Epithelial cell of proximal tubule (primary cell): ENCODE measurements at regions not wholly inside any gene's neighbourhood (a gene's known extent, or its start where the extent isn't known, plus 50 kb on each side); places are given as distances from the start of the nearest gene placed in this dataset.

ENCODE experiments used
- DNase-seq: peaks from one replicate; pipeline ENCODE4 v3.0.0-alpha.2; 2011; ENCODE audit warnings: low read depth
- H3K4me3 ChIP-seq: 2 replicates; pipeline ENCODE4 v1.5.1; 2011; ENCODE audit warnings: low read depth, mild to moderate bottlenecking, low read length
- TF ChIP-seq, protein P1 (sequence below): conservative IDR thresholded peaks from 2 replicates; pipeline ENCODE4 v1.5.1; 2012; ENCODE audit warnings: low read depth, mild to moderate bottlenecking, low read length

- DNase-seq = no peak
- TF ChIP-seq, protein P1, sequence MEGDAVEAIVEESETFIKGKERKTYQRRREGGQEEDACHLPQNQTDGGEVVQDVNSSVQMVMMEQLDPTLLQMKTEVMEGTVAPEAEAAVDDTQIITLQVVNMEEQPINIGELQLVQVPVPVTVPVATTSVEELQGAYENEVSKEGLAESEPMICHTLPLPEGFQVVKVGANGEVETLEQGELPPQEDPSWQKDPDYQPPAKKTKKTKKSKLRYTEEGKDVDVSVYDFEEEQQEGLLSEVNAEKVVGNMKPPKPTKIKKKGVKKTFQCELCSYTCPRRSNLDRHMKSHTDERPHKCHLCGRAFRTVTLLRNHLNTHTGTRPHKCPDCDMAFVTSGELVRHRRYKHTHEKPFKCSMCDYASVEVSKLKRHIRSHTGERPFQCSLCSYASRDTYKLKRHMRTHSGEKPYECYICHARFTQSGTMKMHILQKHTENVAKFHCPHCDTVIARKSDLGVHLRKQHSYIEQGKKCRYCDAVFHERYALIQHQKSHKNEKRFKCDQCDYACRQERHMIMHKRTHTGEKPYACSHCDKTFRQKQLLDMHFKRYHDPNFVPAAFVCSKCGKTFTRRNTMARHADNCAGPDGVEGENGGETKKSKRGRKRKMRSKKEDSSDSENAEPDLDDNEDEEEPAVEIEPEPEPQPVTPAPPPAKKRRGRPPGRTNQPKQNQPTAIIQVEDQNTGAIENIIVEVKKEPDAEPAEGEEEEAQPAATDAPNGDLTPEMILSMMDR = no peak
Measured at GRCh38 chr20:52569201-52569600, 377.6 kb upstream of the ZFP64 start.

GRCh38 chr20:52565614-52566013 is 374.0 kb upstream of the ZFP64 start:
- H3K4me3 ChIP-seq = no peak overlapping the region
- DNase-seq = no peak
- TF ChIP-seq, protein P1 = no peak

More at GRCh38 chr20:52569201-52569600, 377.6 kb upstream of the ZFP64 start:
- no peak overlapping the region for H3K4me3 ChIP-seq

DNA sequence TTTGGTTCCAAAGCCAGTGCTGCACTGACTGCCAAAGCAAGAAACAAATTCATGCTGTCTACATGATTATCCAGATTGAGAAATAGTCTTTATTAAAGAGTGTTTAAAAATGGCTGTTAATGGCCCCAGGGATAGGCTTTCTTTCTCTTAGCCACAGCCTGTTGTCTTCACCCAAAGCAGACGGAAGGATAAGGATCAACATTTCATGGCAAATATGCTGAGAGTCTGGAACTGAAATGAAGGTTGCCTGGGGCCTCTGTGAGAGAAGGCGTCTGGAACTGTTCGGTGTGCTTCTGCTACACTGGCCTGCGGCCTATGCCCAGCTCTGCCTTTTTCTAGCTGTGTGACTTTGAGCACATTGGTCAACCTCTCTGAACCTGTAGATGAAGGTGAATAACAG is 373.0 kb upstream of the ZFP64 start:
- TF ChIP-seq, protein P1 = no peak
- no peak for DNase-seq
- no peak overlapping the region for H3K4me3 ChIP-seq

GRCh38 chr20:52552181-52552872 is 360.7 kb upstream of the ZFP64 start:
- peak; percentile 82 for DNase-seq
- TF ChIP-seq, protein P1 = no peak
- H3K4me3 ChIP-seq = no peak overlapping the region

DNA sequence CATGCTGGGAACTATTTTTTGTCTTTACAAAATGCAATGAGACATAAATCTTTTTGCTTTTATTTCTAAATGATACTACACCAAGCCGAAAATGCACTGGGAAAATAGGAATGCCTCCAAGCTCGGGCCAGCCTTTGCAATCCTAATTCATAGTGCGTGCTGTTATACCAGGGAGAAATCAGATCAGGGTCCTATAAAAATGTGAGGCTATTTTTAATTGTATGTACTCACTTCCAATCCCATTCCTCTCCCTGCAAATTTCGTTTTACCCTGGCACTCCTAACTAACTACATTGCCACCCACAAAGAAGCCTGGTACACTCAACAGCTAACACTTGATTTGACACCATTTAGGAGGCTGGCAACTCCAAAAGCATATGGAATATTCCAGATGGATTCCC is 350.6 kb upstream of the ZFP64 start:
- no peak overlapping the region for H3K4me3 ChIP-seq
- TF ChIP-seq, protein P1 = no peak
- DNase-seq = no peak

DNA sequence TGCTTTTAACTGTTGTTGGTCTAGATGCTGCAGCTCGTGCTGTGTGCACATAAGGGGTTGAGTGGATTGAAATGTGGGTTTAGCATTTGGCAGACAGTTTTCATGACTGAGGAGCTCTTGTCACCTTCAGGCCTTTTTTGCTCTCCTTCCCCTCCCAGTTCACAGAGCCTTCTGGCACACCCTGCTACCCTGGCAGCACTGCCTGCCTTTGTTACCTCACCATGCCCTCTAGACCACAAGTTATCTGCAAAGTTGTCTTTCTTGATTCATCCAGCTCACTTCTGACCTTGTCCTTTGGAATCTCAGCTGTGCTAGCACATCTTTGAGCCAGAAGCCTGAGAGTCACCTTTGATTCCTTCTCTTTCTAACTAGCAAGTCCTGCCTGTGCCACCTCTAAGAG is 348.9 kb upstream of the ZFP64 start:
- no peak overlapping the region for H3K4me3 ChIP-seq
- no peak for DNase-seq
- TF ChIP-seq, protein P1 = no peak

DNA sequence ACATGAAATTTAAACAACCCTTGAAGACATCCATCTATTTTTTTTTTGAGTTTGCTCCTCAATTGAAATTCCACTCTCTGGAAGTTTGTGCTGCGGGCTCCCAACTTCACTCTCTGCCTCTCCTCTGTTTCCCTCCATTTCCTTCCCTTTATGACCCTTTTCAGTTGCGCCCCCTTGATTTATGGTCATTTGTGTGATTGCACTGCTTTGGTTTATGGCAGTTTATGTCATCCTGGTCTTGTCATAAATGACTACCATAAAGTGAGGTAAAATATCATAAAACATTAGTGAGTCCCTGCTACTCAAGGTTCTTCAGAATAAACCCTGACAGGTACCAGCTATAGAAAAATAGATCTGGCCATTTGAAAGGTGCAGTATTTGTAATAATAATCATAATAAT is 348.3 kb upstream of the ZFP64 start:
- TF ChIP-seq, protein P1 = no peak
- DNase-seq = no peak
- no peak overlapping the region for H3K4me3 ChIP-seq
